ENCODE measurements at regions not wholly inside any gene's neighbourhood (a gene's known extent, or its start where the extent isn't known, plus 50 kb on each side); places are given as distances from the start of the nearest gene placed in this dataset.

GRCh38 chr16:73301984-73302383, 254.1 kb upstream of the ZFHX3 start:
- Histone ChIP-seq H3K27ac (ENCODE audit: insufficient read depth, low read length) (no peak overlapping the region), H4K20me1 (ENCODE audit: insufficient read depth, low read length) (no peaks in the 10 kb centered on the region), H2BK15ac (ENCODE audit: low read depth, low read length) (no peak overlapping the region), H3K27me3 (ENCODE audit: control insufficient read depth, insufficient read depth, low read length) (no peaks in the 10 kb centered on the region; the same call in 1 of the 2 replicates), H3K79me1 (ENCODE audit: low read depth in 1 of 2, low read length in 2 of 2) (no peaks in the 10 kb centered on the region), H3K56ac (ENCODE audit: extremely low read depth, insufficient read depth, low read length) (no peak overlapping the region), H3K9ac (ENCODE audit: low read depth, low read length) (no peak overlapping the region), H2AFZ (replicated peaks; ENCODE audit: low read length, poor library complexity) (no peak overlapping the region), H2BK120ac (ENCODE audit: low read depth, low read length) (no peak overlapping the region), H3K4me3 (ENCODE audit: insufficient read depth, low read depth, low read length) (no peak overlapping the region), H4K91ac (ENCODE audit: insufficient read depth, low read depth, low read length) (no peak overlapping the region), H4K8ac (ENCODE audit: low read depth in 2 of 2, low read length in 2 of 2) (no peak overlapping the region), H2BK20ac (ENCODE audit: low read depth, low read length) (no peak overlapping the region), H3K23ac (ENCODE audit: low read depth, low read length) (no peak overlapping the region), H2AK5ac (ENCODE audit: low read depth, low read length) (no peak overlapping the region), H2AK9ac (replicated peaks; ENCODE audit: low read depth, low read length, poor library complexity) (no peak overlapping the region), H3K4ac (ENCODE audit: low read depth, low read length) (no peak overlapping the region), H2BK5ac (ENCODE audit: low read depth, low read length, poor library complexity, severe bottlenecking) (no peak overlapping the region), H3K4me2 (ENCODE audit: low read depth, low read length) (no peak overlapping the region), H3K4me1 (ENCODE audit: control insufficient read depth, insufficient read depth, low read length) (no peaks in the 10 kb centered on the region), H3K14ac (replicated peaks; ENCODE audit: low read depth, low read length) (no peak overlapping the region), H3K9me1 (ENCODE audit: insufficient read depth, low read length) (no peaks in the 10 kb centered on the region), H4K5ac (ENCODE audit: low read depth, low read length) (no peak overlapping the region), H3K36me3 (ENCODE audit: control insufficient read depth, insufficient read depth, low read length) (no peaks in the 10 kb centered on the region), H3K9me3 (ENCODE audit: control insufficient read depth, insufficient read depth, low read length) (no peaks in the 10 kb centered on the region), H3K18ac (ENCODE audit: low read depth, low read length) (no peak overlapping the region)
- dilution Hi-C loops (cut with HindIII; ENCODE audit: low sequenced_read_pairs, unreplicated experiment) = no loop called here
- TF ChIP-seq MAFK (IDR thresholded peaks at IDR 0.05; ENCODE audit: low read depth, low read length) (no peak), SMC3 (IDR thresholded peaks at IDR 0.05; ENCODE audit: low read depth, low read length) (no peak), NFE2L2 (IDR thresholded peaks at IDR 0.05; ENCODE audit: low read depth, low read length) (no peak), RAD21 (IDR thresholded peaks at IDR 0.05; ENCODE audit: low read length) (no peak), BHLHE40 (IDR thresholded peaks at IDR 0.05; ENCODE audit: low read depth, low read length) (no peak)
- WGBS, 2 experiments (ENCODE audit: extremely low coverage in 2 of 2, insufficient read length in 1 of 2) = no CpG with 5 or more reads among the region's 2 CpGs
- ChIA-PET CTCF (no interaction called here), POLR2A (ENCODE audit: unreplicated experiment) (no interaction called here)
- BruUV-seq (replicated peaks) = no TSS peak
- DNase-seq (no peak), ATAC-seq (ENCODE audit: low read depth) (no peak)
- intact Hi-C loops (cut with micrococcal nuclease) = no loop called here
- in situ Hi-C loops (cut with MboI; ENCODE audit: low sequenced_read_pairs) = no loop called here
